Endothelial cell of umbilical vein (primary cell): ENCODE measurements at regions not wholly inside any gene's neighbourhood (a gene's known extent, or its start where the extent isn't known, plus 50 kb on each side); places are given as distances from the start of the nearest gene placed in this dataset.

ENCODE experiments used
- POLR2A ChIP-seq: IDR thresholded peaks from 2 replicates; pipeline ENCODE4 v1.6.1; 2012; ENCODE audit warnings: low read depth, mild to moderate bottlenecking, control low read depth, low read length
- TF ChIP-seq, protein P1 (sequence below), 2 donors: IDR thresholded peaks; 1 replicate in 1 of 2; 2 replicates in 1 of 2; pipeline ENCODE4 v1.5.1; 2011; ENCODE audit warnings: low read length in 2 of 2, mild to moderate bottlenecking in 2 of 2, moderate library complexity in 2 of 2, control low read depth in 1 of 2, inconsistent platforms in 1 of 2, low read depth in 1 of 2; ENCODE audit not compliant: insufficient read depth in 1 of 2; ENCODE audit errors: extremely low read depth in 1 of 2

DNA sequence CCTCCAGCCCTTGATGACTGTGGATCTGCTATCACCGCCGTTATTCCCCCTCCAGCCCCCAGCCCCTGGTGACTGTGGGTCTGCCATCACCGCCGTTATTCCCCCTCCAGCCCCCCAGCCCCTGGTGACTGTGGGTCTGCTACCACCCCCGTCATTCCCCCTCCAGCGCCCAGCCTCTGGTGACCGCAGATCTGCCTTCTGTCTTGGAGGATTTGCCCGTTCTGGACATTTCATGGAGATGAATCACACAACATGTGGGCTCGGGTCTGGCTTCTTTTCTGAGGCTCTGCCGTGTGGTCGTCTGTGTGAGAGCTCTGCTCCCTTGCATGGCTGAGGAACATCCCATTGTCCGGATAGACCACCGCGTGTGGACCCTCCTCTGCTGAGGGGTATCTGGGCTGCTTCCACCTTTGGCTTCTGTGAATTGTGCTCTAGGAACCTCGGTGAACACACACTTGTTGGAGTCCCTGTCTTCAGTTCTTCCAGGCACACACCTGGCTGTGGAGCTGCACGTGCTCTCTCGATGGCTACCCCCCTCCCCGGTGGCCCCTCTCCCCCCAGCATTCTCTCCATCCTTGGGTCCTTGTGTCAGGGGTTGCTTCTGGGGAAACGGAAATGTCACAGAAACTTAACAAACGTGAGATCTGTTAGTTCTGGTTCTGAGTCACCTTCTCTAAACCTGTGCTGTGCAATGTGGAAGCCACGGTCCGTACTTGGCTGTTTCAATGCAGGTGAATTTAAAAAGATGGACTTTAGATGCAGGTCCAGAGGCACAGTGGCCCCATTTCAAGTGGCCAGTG lies 105.3 kb upstream of the COL5A1 start:
- TF ChIP-seq, protein P1, sequence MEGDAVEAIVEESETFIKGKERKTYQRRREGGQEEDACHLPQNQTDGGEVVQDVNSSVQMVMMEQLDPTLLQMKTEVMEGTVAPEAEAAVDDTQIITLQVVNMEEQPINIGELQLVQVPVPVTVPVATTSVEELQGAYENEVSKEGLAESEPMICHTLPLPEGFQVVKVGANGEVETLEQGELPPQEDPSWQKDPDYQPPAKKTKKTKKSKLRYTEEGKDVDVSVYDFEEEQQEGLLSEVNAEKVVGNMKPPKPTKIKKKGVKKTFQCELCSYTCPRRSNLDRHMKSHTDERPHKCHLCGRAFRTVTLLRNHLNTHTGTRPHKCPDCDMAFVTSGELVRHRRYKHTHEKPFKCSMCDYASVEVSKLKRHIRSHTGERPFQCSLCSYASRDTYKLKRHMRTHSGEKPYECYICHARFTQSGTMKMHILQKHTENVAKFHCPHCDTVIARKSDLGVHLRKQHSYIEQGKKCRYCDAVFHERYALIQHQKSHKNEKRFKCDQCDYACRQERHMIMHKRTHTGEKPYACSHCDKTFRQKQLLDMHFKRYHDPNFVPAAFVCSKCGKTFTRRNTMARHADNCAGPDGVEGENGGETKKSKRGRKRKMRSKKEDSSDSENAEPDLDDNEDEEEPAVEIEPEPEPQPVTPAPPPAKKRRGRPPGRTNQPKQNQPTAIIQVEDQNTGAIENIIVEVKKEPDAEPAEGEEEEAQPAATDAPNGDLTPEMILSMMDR (IDR thresholded peaks at IDR 0.05; ENCODE audit: extremely low read depth in 1 of 2, insufficient read depth in 1 of 2, low read depth in 1 of 2, low read length in 2 of 2) = no peak
- no peak for TF ChIP-seq POLR2A
